K562 (cell line): ENCODE measurements at regions not wholly inside any gene's neighbourhood (a gene's known extent, or its start where the extent isn't known, plus 50 kb on each side); places are given as distances from the start of the nearest gene placed in this dataset.

Experiments used
- E2F3 ChIP-seq: fragments of 250-450 bp; sonication (Bioruptor Pico); IDR thresholded peaks from 2 replicates; pipeline ENCODE4 v1.4.0; 2020; ENCODE audit warnings: mild to moderate bottlenecking
- HNRNPLL ChIP-seq: fragments of 200-400 bp; formaldehyde crosslinking; IDR thresholded peaks from 2 replicates; pipeline ENCODE4 v1.6.1; 2017; ENCODE audit warnings: low read length, low read depth, mild to moderate bottlenecking; ENCODE audit not compliant: poor library complexity, severe bottlenecking
- MED1 ChIP-seq: sonication (generic); formaldehyde crosslinking; IDR thresholded peaks from 2 replicates; pipeline ENCODE4 v1.8.1; 2023; ENCODE audit warnings: missing genetic modification reagents, borderline replicate concordance
- NCOA6 ChIP-seq: fragments of 450-650 bp; IDR thresholded peaks from 2 replicates; pipeline ENCODE4 v1.6.1; 2017; ENCODE audit warnings: mild to moderate bottlenecking
- TEAD2 ChIP-seq: fragments of 450-650 bp; IDR thresholded peaks from 2 replicates; pipeline ENCODE4 v1.6.1; 2016; ENCODE audit warnings: missing genetic modification characterization, control low read depth, missing compliant biosample characterization
- ZNF280A ChIP-seq: fragments of 450-650 bp; IDR thresholded peaks from 2 replicates; pipeline ENCODE4 v1.6.1; 2018; ENCODE audit warnings: mild to moderate bottlenecking, low read depth; ENCODE audit not compliant: partially characterized antibody
- ZNF318 ChIP-seq, 2 experiments: fragments of 450-650 bp; IDR thresholded peaks; 2 replicates each; pipeline ENCODE4 v1.6.1; 2016; ENCODE audit warnings: mild to moderate bottlenecking in 2 of 2, borderline replicate concordance in 1 of 2, low read depth in 1 of 2, moderate library complexity in 1 of 2
- ZNF561 ChIP-seq: fragments of 450-650 bp; formaldehyde crosslinking; conservative IDR thresholded peaks from 2 replicates; pipeline ENCODE4 v1.4.0; 2020; ENCODE audit warnings: mild to moderate bottlenecking, moderate library complexity
- ZNF778 ChIP-seq: fragments of 450-650 bp; formaldehyde crosslinking; IDR thresholded peaks from 2 replicates; pipeline ENCODE4 v1.4.0; 2020; ENCODE audit warnings: mild to moderate bottlenecking, moderate library complexity

GRCh38 chr1:104726917-104727316 is 977.2 kb downstream of the AMY1C start (continued):
- TF ChIP-seq ZNF318 (IDR thresholded peaks at IDR 0.05; ENCODE audit: borderline replicate concordance in 1 of 2, low read depth in 1 of 2): no peak
- TF ChIP-seq MED1 (CRISPR knock-in tag): no peak
- no peak for TF ChIP-seq ZNF778
- no peak for TF ChIP-seq E2F3 (CRISPR knock-in tag)
- no peak for TF ChIP-seq ZNF280A
- no peak for TF ChIP-seq HNRNPLL
- no peak for TF ChIP-seq ZNF561
- TF ChIP-seq TEAD2 (tag): no peak
- TF ChIP-seq NCOA6: no peak
